Superior temporal gyrus (tissue), 1 donor: ENCODE measurements at regions not wholly inside any gene's neighbourhood (a gene's known extent, or its start where the extent isn't known, plus 50 kb on each side); places are given as distances from the start of the nearest gene placed in this dataset.

Experiments
- DNase-seq: peaks from one replicate; pipeline ENCODE4 v3.0.0-alpha.2; 2016; ENCODE audit errors: extremely low spot score

- no peak for DNase-seq
Observed at GRCh38 chr7:25978466-25978865, 173.5 kb upstream of the NFE2L3 start.

GRCh38 chr7:25979605-25980004, 172.4 kb upstream of the NFE2L3 start:
- DNase-seq: no peak

GRCh38 chr7:25982684-25983083, 169.3 kb upstream of the NFE2L3 start:
- DNase-seq: no peak

- DNase-seq: no peak
Observed at GRCh38 chr7:25985196-25985595, 166.8 kb upstream of the NFE2L3 start.

GRCh38 chr7:25988640-25989039, 163.4 kb upstream of the NFE2L3 start:
- no peak for DNase-seq

GRCh38 chr7:25989140-25989705, 162.8 kb upstream of the NFE2L3 start:
- DNase-seq: no peak

- no peak for DNase-seq
Observed at GRCh38 chr7:25994433-25994994, 157.5 kb upstream of the NFE2L3 start.

- no peak for DNase-seq
Observed at GRCh38 chr7:25995216-25995615, 156.8 kb upstream of the NFE2L3 start.

- DNase-seq: no peak
Observed at GRCh38 chr7:25996006-25996408, 156.0 kb upstream of the NFE2L3 start.

GRCh38 chr7:25998499-25998898, 153.5 kb upstream of the NFE2L3 start:
- no peak for DNase-seq

GRCh38 chr7:26000841-26001240, 151.2 kb upstream of the NFE2L3 start:
- DNase-seq: no peak

- no peak for DNase-seq
Observed at GRCh38 chr7:26001662-26002244, 150.2 kb upstream of the NFE2L3 start.

- no peak for DNase-seq
Observed at GRCh38 chr7:26005683-26006410, 146.2 kb upstream of the NFE2L3 start.

GRCh38 chr7:26006426-26006825, 145.6 kb upstream of the NFE2L3 start:
- no peak for DNase-seq

- no peak for DNase-seq
Observed at GRCh38 chr7:26007510-26007909, 144.5 kb upstream of the NFE2L3 start.

GRCh38 chr7:26008428-26008827, 143.6 kb upstream of the NFE2L3 start:
- DNase-seq: no peak

GRCh38 chr7:26011039-26011696, 140.8 kb upstream of the NFE2L3 start:
- DNase-seq: no peak

- no peak for DNase-seq
Observed at GRCh38 chr7:26013551-26014083, 138.4 kb upstream of the NFE2L3 start.

- DNase-seq: no peak
Observed at GRCh38 chr7:26022982-26023381, 129.0 kb upstream of the NFE2L3 start.

- DNase-seq: no peak
Observed at GRCh38 chr7:26029911-26030310, 122.1 kb upstream of the NFE2L3 start.

- DNase-seq: no peak
Observed at GRCh38 chr7:26034391-26034790, 117.6 kb upstream of the NFE2L3 start.

GRCh38 chr7:26035552-26035951, 116.4 kb upstream of the NFE2L3 start:
- no peak for DNase-seq
